ENCODE measurements at regions not wholly inside any gene's neighbourhood (a gene's known extent, or its start where the extent isn't known, plus 50 kb on each side); places are given as distances from the start of the nearest gene placed in this dataset.

- no peaks in the 10 kb centered on the region for H3K9me3 Mint-ChIP-seq (ENCODE audit: low read depth)
- ATAC-seq (no peak), DNase-seq (no peak)
- H3K36me3 Mint-ChIP-seq (ENCODE audit: low read depth) = no peaks in the 10 kb centered on the region
- no peaks in the 10 kb centered on the region for H3K4me1 Mint-ChIP-seq
- intact Hi-C loops (cut with DNase I, micrococcal nuclease) = no loop called here
- H3K27me3 Mint-ChIP-seq = peaks cover 5% of the 10 kb centered on the region
- H3K4me3 Mint-ChIP-seq = no peak overlapping the region
- ChIA-PET POLR2A (no interaction called here), CTCF (no interaction called here)
- H3K27ac Mint-ChIP-seq = no peak overlapping the region
Observed at GRCh38 chr12:98172801-98173200, 342.6 kb upstream of the TMPO start.

DNA sequence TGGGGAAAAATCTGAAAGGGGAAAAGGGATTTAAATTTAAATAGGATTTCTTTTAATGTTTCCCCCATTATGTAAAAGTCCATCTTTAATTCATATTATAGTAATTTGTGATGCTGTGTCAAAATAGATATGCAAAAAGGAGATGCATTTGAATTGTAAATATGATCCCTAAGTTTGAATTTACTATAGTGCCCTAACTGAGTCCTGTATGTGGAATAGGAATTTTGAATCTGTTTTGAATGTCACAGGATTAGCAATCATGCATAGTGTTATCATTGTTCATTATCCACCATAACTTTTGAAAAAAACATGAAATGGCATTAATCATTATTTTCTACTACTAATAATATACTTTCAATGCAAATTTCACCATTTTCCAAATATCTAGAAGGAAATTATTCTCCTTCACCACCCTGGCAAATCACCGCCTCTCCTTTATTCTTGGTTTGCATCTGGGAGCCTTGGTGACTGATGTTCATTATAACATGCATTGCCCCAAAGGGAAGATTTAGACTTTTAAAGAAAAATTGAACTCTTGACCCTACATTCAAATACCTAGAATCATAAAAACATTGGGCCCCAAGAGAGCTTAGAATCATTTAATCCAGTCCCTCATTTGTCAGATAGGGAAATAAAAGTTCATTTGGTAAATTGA lies 341.5 kb upstream of the TMPO start:
- ATAC-seq = no peak
- DNase-seq = no peak
- Mint-ChIP-seq H3K4me1 (no peaks in the 10 kb centered on the region), H3K4me3 (no peak overlapping the region), H3K36me3 (ENCODE audit: low read depth) (no peaks in the 10 kb centered on the region), H3K27ac (no peak overlapping the region), H3K27me3 (peaks cover 2% of the 10 kb centered on the region), H3K9me3 (ENCODE audit: low read depth) (no peaks in the 10 kb centered on the region)
- ChIA-PET CTCF (no interaction called here), POLR2A (no interaction called here)
- intact Hi-C loops (cut with DNase I, micrococcal nuclease) = no loop called here

- no peaks in the 10 kb centered on the region for H3K4me1 Mint-ChIP-seq
- no peaks in the 10 kb centered on the region for H3K9me3 Mint-ChIP-seq (ENCODE audit: low read depth)
- intact Hi-C loops (cut with DNase I, micrococcal nuclease) = no loop called here
- no peak for DNase-seq
- ChIA-PET POLR2A (no interaction called here), CTCF (interaction anchor here (0.6 kb wide), 1 partner anchor 158 kb away, joined by 5 read pairs; no protein-coding TSS in a partner anchor)
- no peak for ATAC-seq
- H3K36me3 Mint-ChIP-seq (ENCODE audit: low read depth) = no peaks in the 10 kb centered on the region
- H3K27ac Mint-ChIP-seq = no peak overlapping the region
- no peaks in the 10 kb centered on the region for H3K27me3 Mint-ChIP-seq
- H3K4me3 Mint-ChIP-seq = no peak overlapping the region
Observed at GRCh38 chr12:98174428-98174809, 341.0 kb upstream of the TMPO start.

DNA sequence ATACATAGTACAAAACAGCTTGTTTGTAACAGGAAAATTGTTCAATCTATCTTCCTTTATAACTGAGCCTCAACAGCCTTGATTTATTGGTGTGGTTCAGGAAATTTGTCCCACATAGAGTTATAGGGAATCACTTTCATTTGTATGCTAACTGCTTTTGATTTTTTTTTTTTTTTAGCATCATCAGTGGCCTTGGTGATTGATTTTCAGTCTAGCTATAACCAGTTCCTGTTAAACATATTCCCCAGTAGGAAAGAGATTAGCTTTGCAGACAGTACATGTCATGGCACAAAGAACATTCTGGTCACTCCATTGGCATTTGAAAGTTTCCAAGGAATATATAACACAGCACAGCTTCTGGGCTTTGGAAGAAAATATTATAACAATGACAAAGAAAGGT lies 337.3 kb upstream of the TMPO start:
- Mint-ChIP-seq H3K4me1 (no peaks in the 10 kb centered on the region), H3K4me3 (no peak overlapping the region), H3K9me3 (ENCODE audit: low read depth) (no peaks in the 10 kb centered on the region), H3K36me3 (ENCODE audit: low read depth) (no peaks in the 10 kb centered on the region), H3K27ac (no peak overlapping the region), H3K27me3 (no peaks in the 10 kb centered on the region)
- POLR2A ChIA-PET = no interaction called here
- intact Hi-C loops (cut with DNase I, micrococcal nuclease) = no loop called here
- CTCF ChIA-PET = interaction anchor here (0.6 kb wide), 1 partner anchor 123 kb away, joined by 4 read pairs; no protein-coding TSS in a partner anchor
- DNase-seq = no peak
- ATAC-seq = no peak

DNA sequence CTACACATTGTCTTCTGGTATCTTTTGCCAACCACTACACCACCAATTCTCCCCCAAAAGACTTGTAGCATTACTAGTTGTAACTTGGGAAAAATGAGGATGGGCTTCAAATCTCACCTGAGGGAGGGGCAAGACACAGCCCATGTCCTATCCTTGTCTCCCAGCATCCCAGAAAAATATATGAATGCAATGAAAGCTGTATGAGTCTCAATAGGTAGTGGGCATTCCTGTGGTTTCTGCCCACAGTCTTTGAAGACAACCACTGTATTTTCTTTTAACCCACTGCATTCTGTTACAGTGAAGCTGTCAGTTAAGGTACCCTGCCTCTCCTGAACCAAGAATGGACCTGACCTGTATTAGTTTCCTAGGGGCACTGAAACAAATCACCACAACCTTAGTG lies 336.2 kb upstream of the TMPO start:
- no peaks in the 10 kb centered on the region for H3K36me3 Mint-ChIP-seq (ENCODE audit: low read depth)
- H3K27ac Mint-ChIP-seq = no peak overlapping the region
- no peaks in the 10 kb centered on the region for H3K27me3 Mint-ChIP-seq
- intact Hi-C loops (cut with DNase I, micrococcal nuclease) = no loop called here
- ChIA-PET POLR2A (no interaction called here), CTCF (interaction anchor here (1.2 kb wide), 1 partner anchor 195 kb away, joined by 3 read pairs; no protein-coding TSS in a partner anchor)
- no peak overlapping the region for H3K4me3 Mint-ChIP-seq
- H3K4me1 Mint-ChIP-seq = no peaks in the 10 kb centered on the region
- no peak for DNase-seq
- no peak for ATAC-seq
- no peaks in the 10 kb centered on the region for H3K9me3 Mint-ChIP-seq (ENCODE audit: low read depth)

GRCh38 chr12:98180603-98181002 lies 334.8 kb upstream of the TMPO start:
- no peak for ATAC-seq
- no peaks in the 10 kb centered on the region for H3K4me1 Mint-ChIP-seq
- CTCF ChIA-PET = no interaction called here

DNA sequence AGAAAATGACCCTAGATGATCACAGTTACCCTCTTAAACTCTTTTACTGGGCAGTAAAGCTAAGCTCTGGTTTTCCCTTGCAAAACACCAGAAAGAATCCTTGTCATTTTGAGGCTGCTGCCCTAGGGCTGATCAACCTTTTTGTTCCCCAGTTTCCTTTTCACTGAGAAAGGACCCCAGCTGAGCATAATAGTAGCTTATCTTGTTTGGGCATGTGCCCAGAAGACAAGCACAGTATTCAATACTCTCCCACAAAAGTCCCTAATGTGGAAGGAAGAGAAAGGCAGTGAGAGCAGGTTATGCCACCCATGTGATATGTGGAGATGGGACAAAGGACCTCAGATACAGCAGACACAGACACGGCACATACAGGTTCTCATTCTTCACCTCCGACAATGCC lies 332.6 kb upstream of the TMPO start:
- no peaks in the 10 kb centered on the region for H3K4me1 Mint-ChIP-seq
- intact Hi-C loops (cut with DNase I, micrococcal nuclease) = no loop called here
- ATAC-seq (no peak), DNase-seq (no peak)
- no peak overlapping the region for H3K4me3 Mint-ChIP-seq
- H3K27ac Mint-ChIP-seq = no peak overlapping the region
- H3K36me3 Mint-ChIP-seq (ENCODE audit: low read depth) = no peaks in the 10 kb centered on the region
- H3K9me3 Mint-ChIP-seq (ENCODE audit: low read depth) = no peaks in the 10 kb centered on the region
- H3K27me3 Mint-ChIP-seq = no peaks in the 10 kb centered on the region
- POLR2A ChIA-PET = no interaction called here
- CTCF ChIA-PET = interaction anchor here (0.6 to 1.0 kb wide), 2 partner anchors 103 to 871 kb away, joined by 3 to 4 read pairs; no protein-coding TSS in a partner anchor

More at GRCh38 chr12:98180603-98181002, 334.8 kb upstream of the TMPO start:
- Mint-ChIP-seq H3K36me3 (ENCODE audit: low read depth) (no peaks in the 10 kb centered on the region), H3K4me3 (no peak overlapping the region), H3K9me3 (ENCODE audit: low read depth) (no peaks in the 10 kb centered on the region), H3K27ac (no peak overlapping the region), H3K27me3 (no peaks in the 10 kb centered on the region)
- POLR2A ChIA-PET = no interaction called here
- DNase-seq = no peak
- intact Hi-C loops (cut with DNase I, micrococcal nuclease) = no loop called here

DNA sequence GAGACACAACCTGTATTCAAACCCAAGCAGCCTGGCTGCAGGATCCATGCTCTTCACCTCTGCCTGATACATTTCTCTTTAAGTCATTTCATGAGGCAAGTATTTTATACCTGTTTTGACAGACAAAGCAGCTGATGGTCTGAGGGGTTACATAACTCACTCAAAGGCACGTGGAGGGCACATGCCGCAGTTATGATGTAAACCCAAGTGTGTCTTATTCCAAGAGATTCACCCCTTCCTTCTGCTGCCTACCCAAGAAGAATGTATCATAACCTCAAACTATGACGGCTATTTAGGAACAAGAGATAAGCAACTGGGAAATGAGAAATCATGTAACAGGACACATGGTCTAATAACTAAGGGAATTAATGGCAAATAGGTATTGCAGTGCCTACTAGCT lies 329.8 kb upstream of the TMPO start:
- ATAC-seq (no peak), DNase-seq (no peak)
- Mint-ChIP-seq H3K4me3 (no peak overlapping the region), H3K36me3 (ENCODE audit: low read depth) (no peaks in the 10 kb centered on the region), H3K9me3 (ENCODE audit: low read depth) (no peaks in the 10 kb centered on the region), H3K27me3 (no peaks in the 10 kb centered on the region), H3K27ac (no peak overlapping the region), H3K4me1 (no peaks in the 10 kb centered on the region)
- ChIA-PET POLR2A (no interaction called here), CTCF (no interaction called here)
- intact Hi-C loops (cut with DNase I, micrococcal nuclease) = no loop called here

DNA sequence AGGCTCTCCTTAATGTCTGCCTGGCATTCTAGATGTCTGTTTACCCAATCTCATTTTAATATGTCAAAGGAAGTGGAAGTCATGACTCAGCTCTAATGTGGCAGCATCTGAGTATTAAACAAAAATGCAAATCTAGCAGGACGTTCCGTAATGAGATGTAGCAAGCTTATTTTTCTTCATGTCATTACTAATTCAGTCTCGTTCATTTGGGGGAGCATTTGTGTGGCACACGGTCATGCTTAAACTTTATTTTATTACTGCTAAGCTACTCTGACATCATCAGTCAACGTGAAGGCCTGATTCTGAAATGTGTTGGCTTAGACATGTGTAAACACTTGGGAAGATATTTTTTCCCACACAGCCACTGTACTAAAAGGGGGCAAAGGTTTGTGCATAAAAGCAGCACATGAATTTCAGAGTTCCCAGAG lies 326.7 kb upstream of the TMPO start:
- Mint-ChIP-seq H3K27ac (no peak overlapping the region), H3K4me3 (no peak overlapping the region), H3K27me3 (no peaks in the 10 kb centered on the region), H3K4me1 (no peaks in the 10 kb centered on the region), H3K9me3 (ENCODE audit: low read depth) (no peaks in the 10 kb centered on the region), H3K36me3 (ENCODE audit: low read depth) (no peaks in the 10 kb centered on the region)
- POLR2A ChIA-PET = interaction anchor here (0.6 kb wide), 1 partner anchor 177 kb away, joined by 4 read pairs; no protein-coding TSS in a partner anchor
- CTCF ChIA-PET = no interaction called here
- DNase-seq (no peak), ATAC-seq (no peak)
- intact Hi-C loops (cut with DNase I, micrococcal nuclease) = no loop called here

- no peaks in the 10 kb centered on the region for H3K4me1 Mint-ChIP-seq
- POLR2A ChIA-PET = no interaction called here
Observed at GRCh38 chr12:98194591-98194990, 320.8 kb upstream of the TMPO start.

DNA sequence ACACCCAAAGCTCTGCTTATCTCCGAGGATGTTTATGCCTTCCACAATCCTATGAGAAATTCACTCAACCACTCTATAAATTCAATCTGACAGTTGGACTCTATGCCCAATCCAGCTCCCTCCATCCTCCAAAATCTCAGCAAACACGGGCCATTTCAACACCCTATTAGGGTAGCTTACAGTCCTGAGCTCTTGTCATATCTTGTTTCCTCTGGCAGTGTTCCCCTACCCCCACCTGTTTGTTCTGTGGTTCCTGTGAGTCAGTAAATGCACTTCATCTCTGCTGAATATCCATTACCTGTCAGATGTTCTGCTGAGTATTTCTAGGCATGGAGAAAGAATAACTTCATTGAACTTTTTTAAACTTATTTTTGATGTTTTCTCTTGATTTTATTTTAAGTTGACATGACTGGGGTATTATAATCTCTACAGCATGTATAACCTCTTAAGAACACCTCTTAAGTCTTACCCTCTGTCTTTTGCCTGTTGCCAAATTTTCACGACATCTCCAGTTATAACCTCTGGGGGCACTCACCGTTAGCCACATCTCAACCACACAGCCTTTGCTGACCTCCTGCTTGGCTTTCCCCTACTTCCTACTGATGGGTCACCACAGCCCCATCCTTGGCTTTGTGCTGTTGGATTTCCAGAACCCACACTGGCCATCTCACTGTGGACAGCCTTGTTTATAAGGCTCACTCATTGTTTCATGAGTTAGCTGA lies 317.0 kb upstream of the TMPO start:
- Mint-ChIP-seq H3K4me1 (no peaks in the 10 kb centered on the region), H3K9me3 (ENCODE audit: low read depth) (no peaks in the 10 kb centered on the region), H3K27me3 (peaks cover 4% of the 10 kb centered on the region), H3K4me3 (no peak overlapping the region), H3K27ac (no peak overlapping the region), H3K36me3 (ENCODE audit: low read depth) (no peaks in the 10 kb centered on the region)
- no peak for ATAC-seq
- intact Hi-C loops (cut with DNase I, micrococcal nuclease) = no loop called here
- DNase-seq = no peak
- CTCF ChIA-PET = no interaction called here
- POLR2A ChIA-PET = no interaction called here

More at GRCh38 chr12:98194591-98194990, 320.8 kb upstream of the TMPO start:
- Mint-ChIP-seq H3K27me3 (peaks cover 2% of the 10 kb centered on the region), H3K27ac (no peak overlapping the region), H3K36me3 (ENCODE audit: low read depth) (no peaks in the 10 kb centered on the region), H3K9me3 (ENCODE audit: low read depth) (no peaks in the 10 kb centered on the region), H3K4me3 (no peak overlapping the region)
- DNase-seq (no peak), ATAC-seq (no peak)
- intact Hi-C loops (cut with DNase I, micrococcal nuclease) = no loop called here
- CTCF ChIA-PET = interaction anchor here (0.9 kb wide), 1 partner anchor 38 kb away, joined by 3 read pairs; no protein-coding TSS in a partner anchor

DNA sequence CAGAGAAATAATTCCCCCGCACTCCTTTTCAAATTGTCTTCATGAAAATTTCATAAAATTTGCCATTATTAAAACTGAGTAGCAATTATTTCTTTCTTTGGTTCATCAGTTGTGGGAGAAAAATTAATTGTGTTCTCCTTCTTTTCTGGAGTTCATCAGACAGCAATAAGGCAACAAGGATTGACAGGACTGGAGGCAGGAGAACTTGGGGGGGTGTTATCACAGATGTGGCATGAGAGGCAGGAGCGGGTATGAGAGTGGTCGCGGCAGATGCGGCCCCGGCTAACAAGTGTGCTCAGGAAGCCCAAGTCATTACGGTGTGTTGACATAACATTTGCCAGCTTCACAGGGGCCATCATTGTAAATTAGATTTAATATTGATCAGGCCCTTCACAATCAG lies 306.6 kb upstream of the TMPO start:
- CTCF ChIA-PET = no interaction called here
- no peak for DNase-seq
- POLR2A ChIA-PET = no interaction called here
- ATAC-seq = no peak
- Mint-ChIP-seq H3K36me3 (ENCODE audit: low read depth) (no peaks in the 10 kb centered on the region), H3K27me3 (no peaks in the 10 kb centered on the region), H3K4me1 (no peaks in the 10 kb centered on the region), H3K9me3 (ENCODE audit: low read depth) (peaks cover 8% of the 10 kb centered on the region), H3K4me3 (no peak overlapping the region), H3K27ac (no peak overlapping the region)
- intact Hi-C loops (cut with DNase I, micrococcal nuclease) = no loop called here
